Hepatocyte (in vitro differentiated cells): ENCODE measurements at regions not wholly inside any gene's neighbourhood (a gene's known extent, or its start where the extent isn't known, plus 50 kb on each side); places are given as distances from the start of the nearest gene placed in this dataset.

Experiments
- DNase-seq: peaks from one replicate; pipeline ENCODE4 v3.0.0-alpha.2; 2016; ENCODE audit warnings: low spot score
- H2AFZ ChIP-seq: fragments of 200-600 bp; sonication (generic); 2 replicates; pipeline ENCODE4 v1.6.0; 2016; ENCODE audit warnings: antibody characterized with exemption, mild to moderate bottlenecking
- H3K27ac ChIP-seq: fragments of 200-600 bp; sonication (generic); 2 replicates; pipeline ENCODE4 v1.5.1; 2016; ENCODE audit warnings: mild to moderate bottlenecking
- H3K27me3 ChIP-seq: fragments of 200-600 bp; sonication (generic); 2 replicates; pipeline ENCODE4 v1.6.1; 2016
- H3K36me3 ChIP-seq: fragments of 200-600 bp; sonication (generic); replicated peaks from 2 replicates; pipeline ENCODE4 v1.5.1; 2016; ENCODE audit warnings: low read depth; ENCODE audit not compliant: insufficient read depth
- H3K4me1 ChIP-seq: fragments of 200-600 bp; sonication (generic); 2 replicates; pipeline ENCODE4 v1.5.1; 2016; ENCODE audit warnings: mild to moderate bottlenecking, moderate library complexity; ENCODE audit not compliant: insufficient read depth
- H3K4me2 ChIP-seq: fragments of 200-600 bp; sonication (generic); 2 replicates; pipeline ENCODE4 v1.6.0; 2016
- H3K4me3 ChIP-seq: fragments of 200-600 bp; sonication (generic); 2 replicates; pipeline ENCODE4 v1.5.1; 2016; ENCODE audit warnings: mild to moderate bottlenecking
- H3K79me2 ChIP-seq: fragments of 200-600 bp; sonication (generic); 2 replicates; pipeline ENCODE4 v1.6.0; 2017; ENCODE audit warnings: mild to moderate bottlenecking
- H3K9me2 ChIP-seq: fragments of 200-600 bp; sonication (generic); replicated peaks from 2 replicates; pipeline ENCODE4 v1.6.0; 2017; ENCODE audit warnings: mild to moderate bottlenecking; ENCODE audit not compliant: insufficient read depth
- H3K9me3 ChIP-seq: fragments of 200-600 bp; sonication (generic); 2 replicates; pipeline ENCODE4 v1.5.1; 2016; ENCODE audit warnings: low read depth, mild to moderate bottlenecking
- H4K20me1 ChIP-seq: fragments of 200-600 bp; sonication (generic); 2 replicates; pipeline ENCODE4 v1.6.0; 2016; ENCODE audit warnings: mild to moderate bottlenecking; ENCODE audit not compliant: insufficient read depth, poor library complexity, severe bottlenecking
- EZH2 ChIP-seq: fragments of 200-600 bp; sonication (generic); IDR thresholded peaks from 2 replicates; pipeline ENCODE4 v1.6.1; 2016; ENCODE audit warnings: antibody characterized with exemption, mild to moderate bottlenecking, borderline replicate concordance
- EZH2phosphoT487 ChIP-seq: fragments of 200-600 bp; sonication (generic); IDR thresholded peaks from one replicate; pipeline ENCODE4 v1.6.1; 2018; ENCODE audit warnings: antibody characterized with exemption, mild to moderate bottlenecking, low read depth, moderate library complexity; ENCODE audit not compliant: unreplicated experiment, severe bottlenecking
- WGBS: methylation state at CpG from one replicate; pipeline ENCODE4 v1.1.6; 2016; ENCODE audit warnings: low lambda C conversion rate; ENCODE audit errors: missing lambda C conversion rate; 5-methylcytosine and 5-hydroxymethylcytosine counted together
- TF ChIP-seq, protein P1 (sequence below): fragments of 200-600 bp; sonication (generic); IDR thresholded peaks from 2 replicates; pipeline ENCODE4 v1.5.1; 2016; ENCODE audit warnings: antibody characterized with exemption, mild to moderate bottlenecking; ENCODE audit not compliant: poor library complexity

DNA sequence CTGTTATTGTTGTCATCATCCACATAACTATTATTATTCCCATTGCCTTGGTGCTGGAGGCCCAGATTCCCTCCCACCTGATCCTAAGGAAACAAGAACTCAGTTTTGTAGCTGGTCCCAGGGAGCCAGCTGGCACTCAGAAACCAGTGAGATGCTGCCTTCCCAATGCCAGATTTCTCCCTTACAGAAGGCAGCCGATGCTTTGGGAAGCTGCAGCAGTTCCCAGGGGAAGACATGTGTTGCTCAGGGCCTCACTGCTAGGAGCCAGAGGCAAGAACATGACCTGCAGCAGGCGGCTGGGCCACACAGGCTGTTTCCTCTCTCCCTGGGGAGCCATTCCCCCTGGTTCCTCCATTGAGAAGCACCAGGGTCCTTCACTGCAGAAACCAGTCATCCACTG, 59.9 kb upstream of the GRIN2A start:
- Histone ChIP-seq H3K36me3 (no peaks in the 10 kb centered on the region), H3K4me3 (no peak overlapping the region), H4K20me1 (no peaks in the 10 kb centered on the region), H2AFZ (no peak overlapping the region), H3K4me2 (no peak overlapping the region), H3K27ac (no peak overlapping the region), H3K27me3 (no peaks in the 10 kb centered on the region), H3K79me2 (no peaks in the 10 kb centered on the region), H3K9me3 (no peaks in the 10 kb centered on the region), H3K9me2 (no peaks in the 10 kb centered on the region), H3K4me1 (no peaks in the 10 kb centered on the region)
- DNase-seq, result no peak
- WGBS, result 64% methylated on average over 2 of the region's 2 CpGs
- TF ChIP-seq EZH2 (no peak), EZH2phosphoT487 (no peak)
- TF ChIP-seq, protein P1, sequence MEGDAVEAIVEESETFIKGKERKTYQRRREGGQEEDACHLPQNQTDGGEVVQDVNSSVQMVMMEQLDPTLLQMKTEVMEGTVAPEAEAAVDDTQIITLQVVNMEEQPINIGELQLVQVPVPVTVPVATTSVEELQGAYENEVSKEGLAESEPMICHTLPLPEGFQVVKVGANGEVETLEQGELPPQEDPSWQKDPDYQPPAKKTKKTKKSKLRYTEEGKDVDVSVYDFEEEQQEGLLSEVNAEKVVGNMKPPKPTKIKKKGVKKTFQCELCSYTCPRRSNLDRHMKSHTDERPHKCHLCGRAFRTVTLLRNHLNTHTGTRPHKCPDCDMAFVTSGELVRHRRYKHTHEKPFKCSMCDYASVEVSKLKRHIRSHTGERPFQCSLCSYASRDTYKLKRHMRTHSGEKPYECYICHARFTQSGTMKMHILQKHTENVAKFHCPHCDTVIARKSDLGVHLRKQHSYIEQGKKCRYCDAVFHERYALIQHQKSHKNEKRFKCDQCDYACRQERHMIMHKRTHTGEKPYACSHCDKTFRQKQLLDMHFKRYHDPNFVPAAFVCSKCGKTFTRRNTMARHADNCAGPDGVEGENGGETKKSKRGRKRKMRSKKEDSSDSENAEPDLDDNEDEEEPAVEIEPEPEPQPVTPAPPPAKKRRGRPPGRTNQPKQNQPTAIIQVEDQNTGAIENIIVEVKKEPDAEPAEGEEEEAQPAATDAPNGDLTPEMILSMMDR, result no peak

DNA sequence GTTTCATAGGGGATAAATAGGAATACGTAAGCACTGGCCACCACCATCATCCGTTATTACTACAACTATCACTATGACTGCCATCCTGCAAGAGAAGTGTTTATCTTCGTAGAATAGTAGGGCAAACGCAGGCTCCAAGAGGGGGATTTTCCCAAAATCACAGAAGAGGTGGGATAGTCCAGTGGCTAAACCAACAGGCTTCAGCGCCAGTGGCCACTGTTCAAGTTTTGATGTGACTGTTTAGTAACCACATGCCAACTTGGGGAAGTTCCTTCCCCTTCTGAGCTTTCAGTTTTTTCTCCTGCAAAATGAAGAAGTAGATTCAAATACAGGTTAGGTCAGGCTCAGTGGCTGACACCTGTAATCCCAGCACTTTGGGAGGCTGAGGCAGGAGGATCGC, 60.7 kb upstream of the GRIN2A start:
- DNase-seq, result no peak
- no peak overlapping the region for H3K4me3 ChIP-seq
- H4K20me1 ChIP-seq, result no peaks in the 10 kb centered on the region
- no peaks in the 10 kb centered on the region for H3K27me3 ChIP-seq
- H3K9me2 ChIP-seq, result no peaks in the 10 kb centered on the region
- no peak overlapping the region for H2AFZ ChIP-seq
- WGBS, result 93% methylated on average over 6 of the region's 6 CpGs
- H3K27ac ChIP-seq, result no peak overlapping the region
- no peaks in the 10 kb centered on the region for H3K36me3 ChIP-seq
- no peaks in the 10 kb centered on the region for H3K79me2 ChIP-seq
- no peaks in the 10 kb centered on the region for H3K9me3 ChIP-seq
- TF ChIP-seq EZH2phosphoT487 (no peak), EZH2 (no peak)
- TF ChIP-seq, protein P1, result no peak
- no peaks in the 10 kb centered on the region for H3K4me1 ChIP-seq
- no peak overlapping the region for H3K4me2 ChIP-seq

DNA sequence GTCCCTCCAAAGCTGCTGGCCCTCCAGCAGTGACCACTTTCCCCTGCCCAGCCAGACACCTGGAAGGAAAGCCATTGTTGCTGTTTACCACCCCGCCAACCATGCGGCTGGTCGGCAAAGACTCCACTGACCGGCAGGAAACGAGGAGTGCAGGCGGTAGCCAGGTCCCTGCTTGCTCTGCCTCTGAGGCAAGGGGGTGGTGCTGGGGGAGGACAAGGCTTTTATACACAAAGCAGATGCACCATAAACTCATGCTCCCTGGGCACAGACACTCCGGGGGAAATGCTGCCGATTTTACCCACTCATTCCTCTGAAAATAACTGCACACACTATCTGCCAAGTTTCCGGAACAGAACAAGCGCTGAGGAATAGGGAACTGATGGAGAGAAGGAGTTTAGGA, 62.8 kb upstream of the GRIN2A start:
- Histone ChIP-seq H3K36me3 (no peaks in the 10 kb centered on the region), H3K79me2 (no peaks in the 10 kb centered on the region), H3K4me2 (no peak overlapping the region), H3K27me3 (no peaks in the 10 kb centered on the region), H3K4me1 (no peaks in the 10 kb centered on the region), H3K9me3 (no peaks in the 10 kb centered on the region), H3K9me2 (no peaks in the 10 kb centered on the region), H3K4me3 (no peak overlapping the region), H2AFZ (no peak overlapping the region), H3K27ac (no peak overlapping the region), H4K20me1 (no peaks in the 10 kb centered on the region)
- WGBS, result 60% methylated on average over 10 of the region's 10 CpGs
- TF ChIP-seq EZH2 (no peak), EZH2phosphoT487 (no peak)
- TF ChIP-seq, protein P1, result no peak
- DNase-seq, result no peak
